ENCODE measurements at regions not wholly inside any gene's neighbourhood (a gene's known extent, or its start where the extent isn't known, plus 50 kb on each side); places are given as distances from the start of the nearest gene placed in this dataset.

- no peak for DNase-seq (ENCODE audit: low read depth)
These were observed 283.1 kb downstream of the COG6 start for GRCh38 chr13:39938596-39938995.

- no peak for DNase-seq (ENCODE audit: low read depth)
These were observed 285.8 kb downstream of the COG6 start for GRCh38 chr13:39941236-39941635.

GRCh38 chr13:39941911-39942551 lies 286.6 kb downstream of the COG6 start:
- no peak for DNase-seq (ENCODE audit: low read depth)

GRCh38 chr13:39942552-39943273 lies 287.3 kb downstream of the COG6 start:
- peak; percentile 71 for DNase-seq (ENCODE audit: low read depth)

GRCh38 chr13:39943711-39944110 lies 288.2 kb downstream of the COG6 start:
- DNase-seq (ENCODE audit: low read depth): no peak

- DNase-seq (ENCODE audit: low read depth): no peak
These were observed 289.8 kb downstream of the COG6 start for GRCh38 chr13:39945226-39945625.

GRCh38 chr13:39946769-39947168 lies 291.3 kb downstream of the COG6 start:
- DNase-seq (ENCODE audit: low read depth): no peak

GRCh38 chr13:39951301-39951700 lies 295.8 kb downstream of the COG6 start:
- no peak for DNase-seq (ENCODE audit: low read depth)

GRCh38 chr13:39952249-39953233 lies 297.1 kb downstream of the COG6 start:
- peak; percentile 19 for DNase-seq (ENCODE audit: low read depth)

GRCh38 chr13:39954476-39954875 lies 299.0 kb downstream of the COG6 start:
- DNase-seq (ENCODE audit: low read depth): no peak

- no peak for DNase-seq (ENCODE audit: low read depth)
These were observed 300.1 kb downstream of the COG6 start for GRCh38 chr13:39955560-39955959.

GRCh38 chr13:39956036-39956435 lies 300.6 kb downstream of the COG6 start:
- no peak for DNase-seq (ENCODE audit: low read depth)

- DNase-seq (ENCODE audit: low read depth): no peak
These were observed 302.6 kb downstream of the COG6 start for GRCh38 chr13:39957868-39958677.

GRCh38 chr13:39959497-39960144 lies 304.2 kb downstream of the COG6 start:
- DNase-seq (ENCODE audit: low read depth): no peak

GRCh38 chr13:39960191-39960590 lies 304.7 kb downstream of the COG6 start:
- no peak for DNase-seq (ENCODE audit: low read depth)

GRCh38 chr13:39961036-39961435 lies 305.6 kb downstream of the COG6 start:
- DNase-seq (ENCODE audit: low read depth): no peak

GRCh38 chr13:39963612-39964011 lies 308.1 kb downstream of the COG6 start:
- no peak for DNase-seq (ENCODE audit: low read depth)

- no peak for DNase-seq (ENCODE audit: low read depth)
These were observed 309.8 kb downstream of the COG6 start for GRCh38 chr13:39965309-39965708.

- no peak for DNase-seq (ENCODE audit: low read depth)
These were observed 311.9 kb downstream of the COG6 start for GRCh38 chr13:39967199-39967959.
